ENCODE measurements at regions not wholly inside any gene's neighbourhood (a gene's known extent, or its start where the extent isn't known, plus 50 kb on each side); places are given as distances from the start of the nearest gene placed in this dataset.

- H3K23me2 ChIP-seq (ENCODE audit: low read depth, low read length) = no peaks in the 10 kb centered on the region
- H4K20me1 ChIP-seq (replicated peaks in 1 of 2; ENCODE audit: control insufficient read depth in 1 of 2, insufficient read depth in 2 of 2, low read length in 2 of 2) = no peaks in the 10 kb centered on the region
- no peak overlapping the region for H2BK120ac ChIP-seq (replicated peaks; ENCODE audit: low read depth, low read length)
- no peak overlapping the region for H4K5ac ChIP-seq (ENCODE audit: insufficient read length, low read depth, low read length)
- H3K56ac ChIP-seq (replicated peaks; ENCODE audit: insufficient read length, low read depth, low read length) = no peak overlapping the region
- no peak overlapping the region for H3K4me3 ChIP-seq (ENCODE audit: extremely low read depth in 1 of 4, insufficient read depth in 2 of 4, low read depth in 3 of 4, low read length in 4 of 4)
- no peaks in the 10 kb centered on the region for H3K27me3 ChIP-seq (replicated peaks in 1 of 4; ENCODE audit: control insufficient read depth in 3 of 4, extremely low read depth in 1 of 4, insufficient read depth in 3 of 4, low read length in 3 of 4)
- FAIRE-seq (no peak), DNase-seq (ENCODE audit: low read depth in 1 of 2, low spot score in 2 of 2) (no peak)
- H4K91ac ChIP-seq (replicated peaks; ENCODE audit: insufficient read length, low read length) = no peak overlapping the region
- H3K18ac ChIP-seq (ENCODE audit: extremely low read depth, low read length) = no peak overlapping the region
- H3K9ac ChIP-seq (replicated peaks in 1 of 4; ENCODE audit: extremely low read depth in 1 of 4, low read depth in 3 of 4, low read length in 3 of 4) = no peak overlapping the region
- POLR2A ChIA-PET (ENCODE audit: partially characterized antibody) = no interaction called here
- H3K27ac ChIP-seq (ENCODE audit: low read depth, low read length) = no peak overlapping the region
- H3K4me1 ChIP-seq (replicated peaks in 1 of 4; ENCODE audit: control insufficient read depth in 3 of 4, insufficient read depth in 4 of 4, low read length in 3 of 4) = no peaks in the 10 kb centered on the region
- H2BK12ac ChIP-seq (ENCODE audit: low read depth, low read length) = no peak overlapping the region
- H3K4me2 ChIP-seq (ENCODE audit: insufficient read depth in 1 of 2, low read depth in 2 of 2, low read length in 2 of 2) = no peak overlapping the region
- H2BK5ac ChIP-seq (ENCODE audit: low read depth, low read length) = no peak overlapping the region
- H2BK20ac ChIP-seq (ENCODE audit: low read length) = no peak overlapping the region
- H3K14ac ChIP-seq (ENCODE audit: insufficient read length) = no peak overlapping the region
- H3K9me3 ChIP-seq (ENCODE audit: insufficient read depth in 2 of 2, low read depth in 1 of 2, low read length in 1 of 2) = no peaks in the 10 kb centered on the region
- no peaks in the 10 kb centered on the region for H3K36me3 ChIP-seq (ENCODE audit: control insufficient read depth in 2 of 4, insufficient read depth in 4 of 4, low read length in 3 of 4)
- H2AK5ac ChIP-seq (ENCODE audit: low read depth, low read length) = no peak overlapping the region
- no peaks in the 10 kb centered on the region for H3K79me2 ChIP-seq (ENCODE audit: control insufficient read depth in 1 of 2, insufficient read depth in 2 of 2, low read length in 2 of 2)
- WGBS, 2 experiments (ENCODE audit: extremely low coverage in 1 of 2, insufficient coverage in 1 of 2, insufficient read length in 1 of 2, insufficient replicate concordance in 2 of 2, low coverage in 1 of 2, low lambda C conversion rate in 2 of 2, missing lambda C conversion rate in 1 of 2) = 95% methylated on average over 2 of the region's 2 CpGs; no CpG with 5 or more reads in 1 of the 2 experiments
- H3K79me1 ChIP-seq (ENCODE audit: low read depth, low read length) = no peaks in the 10 kb centered on the region
- H4K8ac ChIP-seq (ENCODE audit: extremely low read depth, insufficient read depth, low read length) = no peak overlapping the region
- H3K4ac ChIP-seq (replicated peaks; ENCODE audit: insufficient read length, low read depth, low read length) = no peak overlapping the region
- H2BK15ac ChIP-seq (ENCODE audit: low read length) = no peak overlapping the region
- no peak overlapping the region for H3K23ac ChIP-seq (ENCODE audit: insufficient read length)
- CTCF ChIA-PET (ENCODE audit: partially characterized antibody) = interaction anchor here (1.6 kb wide), 1 partner anchor 272 kb away, joined by 5 read pairs; no protein-coding TSS in a partner anchor
- H2AFZ ChIP-seq (ENCODE audit: low read length) = no peak overlapping the region
- TF ChIP-seq SIRT6 (IDR thresholded peaks at IDR 0.05; ENCODE audit: low read length) = no peak
- TF ChIP-seq NRF1 (IDR thresholded peaks at IDR 0.05; ENCODE audit: low read depth, low read length) = no peak
- TF ChIP-seq CEBPB (IDR thresholded peaks at IDR 0.05; ENCODE audit: low read depth, low read length) = no peak
- TF ChIP-seq JUN (IDR thresholded peaks at IDR 0.05; ENCODE audit: low read depth, low read length) = no peak
- TF ChIP-seq RNF2 (IDR thresholded peaks at IDR 0.05; ENCODE audit: borderline replicate concordance, low read depth, low read length, missing control alignments, poor library complexity, severe bottlenecking) = no peak
- TF ChIP-seq CBX8 (IDR thresholded peaks at IDR 0.05; ENCODE audit: borderline replicate concordance, low read depth, low read length) = no peak
- TF ChIP-seq POLR2AphosphoS5 (IDR thresholded peaks at IDR 0.05; ENCODE audit: low read depth, low read length) = no peak
- no peak for TF ChIP-seq CREB1 (IDR thresholded peaks at IDR 0.05)
- no peak for TF ChIP-seq SAP30 (IDR thresholded peaks at IDR 0.05; ENCODE audit: insufficient read depth, insufficient replicate concordance, low read length)
These were observed 544.1 kb downstream of the TUSC7 start for GRCh38 chr3:117253636-117254035.
